H1 (cell line): ENCODE measurements at regions not wholly inside any gene's neighbourhood (a gene's known extent, or its start where the extent isn't known, plus 50 kb on each side); places are given as distances from the start of the nearest gene placed in this dataset.

Experiments used
- CTCF ChIA-PET: fragments of 300-600 bp; sonication (Branson Sonifier 250); formaldehyde crosslinking; loops from one replicate; lab custom pipeline; 2021; ENCODE audit not compliant: partially characterized antibody; lab: Charles Lee
- POLR2A ChIA-PET: fragments of 300-600 bp; sonication (Branson Sonifier 250); formaldehyde crosslinking; loops from one replicate; lab custom pipeline; 2021; ENCODE audit warnings: inconsistent platforms; ENCODE audit not compliant: partially characterized antibody; lab: Charles Lee
- DNase-seq, 2 experiments: peaks; one replicate each; pipeline versions ENCODE4 v3.0.0 to v3.0.0-alpha.2; 2010 to 2022; ENCODE audit warnings: low spot score in 2 of 2, low read depth in 1 of 2, mixed read lengths in 1 of 2
- FAIRE-seq: peaks from 2 replicates; lab custom pipeline; 2011; peaks lifted over from hg19 to GRCh38; lab: Jason Lieb, UNC
- H2AFZ ChIP-seq: 2 replicates; pipeline ENCODE4 v1.8.1; 2012; ENCODE audit warnings: low read length, inconsistent platforms
- H2AK5ac ChIP-seq: 2 replicates; pipeline ENCODE4 v1.6.1; 2013; ENCODE audit warnings: low read depth, low read length
- H2BK120ac ChIP-seq: replicated peaks from 2 replicates; pipeline ENCODE3; 2013; ENCODE audit warnings: low read depth, low read length, inconsistent platforms
- H2BK12ac ChIP-seq: 2 replicates; pipeline ENCODE4 v1.6.1; 2013; ENCODE audit warnings: low read depth, low read length
- H2BK15ac ChIP-seq: 2 replicates; pipeline ENCODE4 v1.6.1; 2013; ENCODE audit warnings: low read length
- H2BK20ac ChIP-seq: 2 replicates; pipeline ENCODE4 v1.6.1; 2013; ENCODE audit warnings: low read length
- H2BK5ac ChIP-seq: 2 replicates; pipeline ENCODE4 v1.6.1; 2013; ENCODE audit warnings: low read depth, low read length
- H3K14ac ChIP-seq: 2 replicates; pipeline ENCODE4 v1.6.1; 2013; ENCODE audit warnings: inconsistent platforms; ENCODE audit not compliant: insufficient read length
- H3K18ac ChIP-seq: 2 replicates; pipeline ENCODE4 v1.6.1; 2013; ENCODE audit warnings: low read length; ENCODE audit errors: extremely low read depth
- H3K23ac ChIP-seq: 2 replicates; pipeline ENCODE4 v1.6.1; 2013; ENCODE audit warnings: inconsistent platforms; ENCODE audit not compliant: insufficient read length
- H3K23me2 ChIP-seq: 2 replicates; pipeline ENCODE4 v1.6.1; 2013; ENCODE audit warnings: low read depth, low read length
- H3K27ac ChIP-seq: 2 replicates; pipeline ENCODE4 v1.6.1; 2011; ENCODE audit warnings: low read depth, low read length, inconsistent platforms
- H3K27me3 ChIP-seq, 4 experiments: replicated peaks in 1 of 4; 1 replicate in 1 of 4; 2 replicates in 3 of 4; pipeline versions ENCODE4 v1.6.1 to v1.8.1; 2011 to 2013; ENCODE audit warnings: low read length in 3 of 4, mild to moderate bottlenecking in 3 of 4, inconsistent platforms in 2 of 4, mixed read lengths in 2 of 4, moderate library complexity in 1 of 4; ENCODE audit not compliant: control insufficient read depth in 3 of 4, insufficient read depth in 3 of 4; ENCODE audit errors: extremely low read depth in 1 of 4
- H3K36me3 ChIP-seq, 4 experiments: 2 replicates each; pipeline versions ENCODE4 v1.6.1 to v1.8.1; 2011 to 2013; ENCODE audit warnings: mild to moderate bottlenecking in 4 of 4, low read length in 3 of 4, moderate library complexity in 2 of 4, control low read depth in 1 of 4, inconsistent platforms in 1 of 4; ENCODE audit not compliant: insufficient read depth in 4 of 4, control insufficient read depth in 2 of 4
- H3K4ac ChIP-seq: replicated peaks from 2 replicates; pipeline ENCODE3; 2013; ENCODE audit warnings: low read length, low read depth, mixed read lengths, inconsistent platforms; ENCODE audit not compliant: insufficient read length
- H3K4me1 ChIP-seq, 4 experiments: replicated peaks in 1 of 4; 1 replicate in 1 of 4; 2 replicates in 3 of 4; pipeline versions ENCODE4 v1.6.1 to v1.8.1; 2011 to 2013; ENCODE audit warnings: low read length in 3 of 4, inconsistent platforms in 2 of 4, mixed read lengths in 1 of 4; ENCODE audit not compliant: insufficient read depth in 4 of 4, control insufficient read depth in 3 of 4
- H3K4me2 ChIP-seq, 2 experiments: 2 replicates each; pipeline versions ENCODE4 v1.6.1 to v1.8.1; 2011 to 2013; ENCODE audit warnings: low read depth in 2 of 2, low read length in 2 of 2, control low read depth in 1 of 2, inconsistent platforms in 1 of 2, mild to moderate bottlenecking in 1 of 2; ENCODE audit not compliant: insufficient read depth in 1 of 2
- H3K4me3 ChIP-seq, 4 experiments: fragments of 200-600, 300-600 bp in 1 of 4; sonication (generic), shearing (Covaris generic), sonication (Bioruptor Twin) in 1 of 4; 2 replicates each; pipeline versions ENCODE4 v1.5.1 to v1.8.1; 2011 to 2016; ENCODE audit warnings: low read length in 4 of 4, low read depth in 3 of 4, control low read depth in 2 of 4, inconsistent platforms in 2 of 4, mild to moderate bottlenecking in 2 of 4, mixed read lengths in 1 of 4, moderate library complexity in 1 of 4; ENCODE audit not compliant: insufficient read depth in 2 of 4; ENCODE audit errors: extremely low read depth in 1 of 4
- H3K56ac ChIP-seq: replicated peaks from 2 replicates; pipeline ENCODE3; 2013; ENCODE audit warnings: low read depth, mild to moderate bottlenecking, mixed read lengths, low read length, inconsistent platforms; ENCODE audit not compliant: insufficient read length
- H3K79me1 ChIP-seq: 2 replicates; pipeline ENCODE4 v1.6.1; 2013; ENCODE audit warnings: low read depth, low read length, control low read depth
- H3K79me2 ChIP-seq, 2 experiments: 2 replicates each; pipeline versions ENCODE4 v1.6.1 to v1.8.1; 2012 to 2013; ENCODE audit warnings: low read length in 2 of 2, mild to moderate bottlenecking in 2 of 2, inconsistent platforms in 1 of 2; ENCODE audit not compliant: insufficient read depth in 2 of 2, control insufficient read depth in 1 of 2
- H3K9ac ChIP-seq, 4 experiments: replicated peaks in 1 of 4; 1 replicate in 1 of 4; 2 replicates in 3 of 4; pipeline versions ENCODE4 v1.6.1 to v1.8.1; 2011 to 2013; ENCODE audit warnings: low read depth in 3 of 4, low read length in 3 of 4, control low read depth in 2 of 4, mild to moderate bottlenecking in 2 of 4, moderate library complexity in 2 of 4, inconsistent platforms in 1 of 4; ENCODE audit errors: extremely low read depth in 1 of 4
- H3K9me3 ChIP-seq, 2 experiments: 2 replicates each; pipeline versions ENCODE4 v1.6.1 to v1.8.1; 2012 to 2013; ENCODE audit warnings: mild to moderate bottlenecking in 2 of 2, moderate library complexity in 2 of 2, control low read depth in 1 of 2, inconsistent platforms in 1 of 2, low read depth in 1 of 2, low read length in 1 of 2, mixed read lengths in 1 of 2; ENCODE audit not compliant: insufficient read depth in 2 of 2
- H4K20me1 ChIP-seq, 2 experiments: replicated peaks in 1 of 2; 2 replicates each; pipeline versions ENCODE3 to v1.8.1; 2011 to 2013; ENCODE audit warnings: inconsistent platforms in 2 of 2, low read length in 2 of 2, mild to moderate bottlenecking in 1 of 2; ENCODE audit not compliant: insufficient read depth in 2 of 2, control insufficient read depth in 1 of 2
- H4K5ac ChIP-seq: 2 replicates; pipeline ENCODE4 v1.6.1; 2013; ENCODE audit warnings: low read length, low read depth, mixed read lengths, inconsistent platforms; ENCODE audit not compliant: insufficient read length
- H4K8ac ChIP-seq: 2 replicates; pipeline ENCODE4 v1.8.0; 2013; ENCODE audit warnings: mild to moderate bottlenecking, moderate library complexity, low read length, inconsistent platforms; ENCODE audit not compliant: insufficient read depth; ENCODE audit errors: extremely low read depth
- H4K91ac ChIP-seq: replicated peaks from 2 replicates; pipeline ENCODE3; 2013; ENCODE audit warnings: low read length, mixed read lengths, inconsistent platforms; ENCODE audit not compliant: insufficient read length
- EZH2 ChIP-seq: fragments of 200-600 bp; sonication (generic); IDR thresholded peaks from 2 replicates; pipeline ENCODE4 v1.7.1; 2012; ENCODE audit warnings: low read depth, mild to moderate bottlenecking, moderate library complexity, low read length, inconsistent platforms; ENCODE audit not compliant: severe bottlenecking
- HDAC6 ChIP-seq: IDR thresholded peaks from one replicate; pipeline ENCODE4 v1.7.1; 2012; ENCODE audit warnings: low read depth, mild to moderate bottlenecking, inconsistent platforms, low read length, moderate library complexity
- ZNF274 ChIP-seq: IDR thresholded peaks from 2 replicates; pipeline ENCODE4 v1.7.0; 2012; ENCODE audit warnings: low read length, borderline replicate concordance; ENCODE audit errors: extremely low read depth
- WGBS, 2 experiments: shearing (Covaris generic) in 1 of 2; methylation state at CpG; one replicate each; pipeline versions ENCODE4 v1.1.6 to v1.1.7; 2013 to 2015; ENCODE audit warnings: low lambda C conversion rate in 2 of 2, mixed read lengths in 2 of 2, inconsistent platforms in 1 of 2, low coverage in 1 of 2, missing lambda C conversion rate in 1 of 2; ENCODE audit not compliant: insufficient replicate concordance in 2 of 2, insufficient coverage in 1 of 2, insufficient read length in 1 of 2; ENCODE audit errors: extremely low coverage in 1 of 2, missing lambda C conversion rate in 1 of 2; 5-methylcytosine and 5-hydroxymethylcytosine counted together
- TF ChIP-seq, protein P1 (sequence below), 3 experiments: IDR thresholded peaks; 1 replicate in 2 of 3; 2 replicates in 1 of 3; pipeline versions ENCODE4 v1.5.1 to v1.6.1; 2011; ENCODE audit warnings: low read length in 3 of 3, mild to moderate bottlenecking in 3 of 3, inconsistent platforms in 2 of 3, low read depth in 1 of 3, moderate library complexity in 1 of 3; ENCODE audit not compliant: insufficient read depth in 1 of 3; ENCODE audit errors: control extremely low read depth in 1 of 3

DNA sequence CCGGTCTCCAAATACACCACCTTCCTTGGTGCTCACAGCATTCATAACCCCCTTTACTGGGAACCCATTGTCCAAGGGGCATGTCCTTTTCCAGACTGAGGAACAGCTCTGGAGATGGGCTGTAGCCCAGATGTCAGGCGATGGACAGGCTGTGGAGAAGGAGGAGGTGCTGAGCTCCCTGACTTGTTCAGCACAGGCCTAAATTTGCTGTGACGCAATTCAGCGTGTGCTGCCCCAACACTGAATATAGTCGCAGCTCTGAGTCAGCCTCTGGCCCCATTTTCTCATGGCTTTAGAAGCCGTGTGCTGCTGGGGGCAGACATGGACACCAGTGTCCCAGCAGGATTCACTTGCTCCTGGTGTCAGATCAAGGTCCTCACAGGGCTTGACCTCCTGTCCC is 269.1 kb downstream of the EMP1 start:
- no peak overlapping the region for H2AK5ac ChIP-seq
- no peaks in the 10 kb centered on the region for H3K27me3 ChIP-seq
- no peak overlapping the region for H3K4me3 ChIP-seq
- no peak for DNase-seq
- H3K18ac ChIP-seq: no peak overlapping the region
- H2BK5ac ChIP-seq: no peak overlapping the region
- no peak overlapping the region for H4K8ac ChIP-seq
- no peak overlapping the region for H3K23ac ChIP-seq
- no peak overlapping the region for H3K14ac ChIP-seq
- H2BK20ac ChIP-seq: no peak overlapping the region
- H3K79me1 ChIP-seq: no peaks in the 10 kb centered on the region
- no peaks in the 10 kb centered on the region for H3K36me3 ChIP-seq
- no peak overlapping the region for H2BK15ac ChIP-seq
- H2AFZ ChIP-seq: 0 out of 2 replicates have a peak overlapping the region, but pooled peaks have one; percentile 15
- H3K79me2 ChIP-seq: no peaks in the 10 kb centered on the region
- TF ChIP-seq, protein P1, sequence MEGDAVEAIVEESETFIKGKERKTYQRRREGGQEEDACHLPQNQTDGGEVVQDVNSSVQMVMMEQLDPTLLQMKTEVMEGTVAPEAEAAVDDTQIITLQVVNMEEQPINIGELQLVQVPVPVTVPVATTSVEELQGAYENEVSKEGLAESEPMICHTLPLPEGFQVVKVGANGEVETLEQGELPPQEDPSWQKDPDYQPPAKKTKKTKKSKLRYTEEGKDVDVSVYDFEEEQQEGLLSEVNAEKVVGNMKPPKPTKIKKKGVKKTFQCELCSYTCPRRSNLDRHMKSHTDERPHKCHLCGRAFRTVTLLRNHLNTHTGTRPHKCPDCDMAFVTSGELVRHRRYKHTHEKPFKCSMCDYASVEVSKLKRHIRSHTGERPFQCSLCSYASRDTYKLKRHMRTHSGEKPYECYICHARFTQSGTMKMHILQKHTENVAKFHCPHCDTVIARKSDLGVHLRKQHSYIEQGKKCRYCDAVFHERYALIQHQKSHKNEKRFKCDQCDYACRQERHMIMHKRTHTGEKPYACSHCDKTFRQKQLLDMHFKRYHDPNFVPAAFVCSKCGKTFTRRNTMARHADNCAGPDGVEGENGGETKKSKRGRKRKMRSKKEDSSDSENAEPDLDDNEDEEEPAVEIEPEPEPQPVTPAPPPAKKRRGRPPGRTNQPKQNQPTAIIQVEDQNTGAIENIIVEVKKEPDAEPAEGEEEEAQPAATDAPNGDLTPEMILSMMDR (IDR thresholded peaks at IDR 0.05; ENCODE audit: control extremely low read depth in 1 of 3, insufficient read depth in 1 of 3, low read depth in 1 of 3, low read length in 3 of 3): no peak
- TF ChIP-seq ZNF274 (no peak), HDAC6 (no peak), EZH2 (no peak)
- no peak overlapping the region for H2BK12ac ChIP-seq
- H3K4me1 ChIP-seq: no peaks in the 10 kb centered on the region
- H3K56ac ChIP-seq: no peak overlapping the region
- no peak overlapping the region for H4K91ac ChIP-seq
- no peak overlapping the region for H3K9ac ChIP-seq
- no peak overlapping the region for H3K4ac ChIP-seq
- ChIA-PET CTCF (interaction anchor here (0.6 to 1.4 kb wide), 2 partner anchors 12 to 338 kb away, joined by 3 read pairs; no protein-coding TSS in a partner anchor), POLR2A (no interaction called here)
- H4K20me1 ChIP-seq: no peaks in the 10 kb centered on the region
- no peak overlapping the region for H3K4me2 ChIP-seq
- FAIRE-seq: no peak
- peaks cover 3% of the 10 kb centered on the region; the same call in 1 of the 2 replicates for H3K23me2 ChIP-seq
- no peak overlapping the region for H2BK120ac ChIP-seq
- no peak overlapping the region for H3K27ac ChIP-seq
- H4K5ac ChIP-seq: no peak overlapping the region
- no peaks in the 10 kb centered on the region for H3K9me3 ChIP-seq
- WGBS, 2 experiments: 95% methylated on average over 6 of the region's 6 CpGs; no CpG with 5 or more reads in 1 of the 2 experiments
